H1 (cell line): ENCODE measurements at regions not wholly inside any gene's neighbourhood (a gene's known extent, or its start where the extent isn't known, plus 50 kb on each side); places are given as distances from the start of the nearest gene placed in this dataset.

ENCODE experiments used
- BCL11A ChIP-seq, 2 experiments: IDR thresholded peaks; one replicate each; pipeline ENCODE4 v1.6.1; 2011; ENCODE audit warnings: low read depth in 2 of 2, low read length in 2 of 2, mild to moderate bottlenecking in 2 of 2
- BRCA1 ChIP-seq: IDR thresholded peaks from 2 replicates; pipeline ENCODE4 v1.6.1; 2012; ENCODE audit warnings: low read depth, low read length, improper control_type of control experiment
- CEBPB ChIP-seq: IDR thresholded peaks from 2 replicates; pipeline ENCODE4 v1.6.1; 2012; ENCODE audit warnings: low read depth, low read length
- CHD7 ChIP-seq: fragments of 300-600 bp; sonication (generic); IDR thresholded peaks from 2 replicates; pipeline ENCODE4 v1.7.1; 2012; ENCODE audit warnings: low read length, moderate library complexity, mild to moderate bottlenecking, inconsistent platforms; ENCODE audit not compliant: insufficient replicate concordance
- CREB1 ChIP-seq: IDR thresholded peaks from 2 replicates; pipeline ENCODE4 v1.6.1; 2012; ENCODE audit warnings: inconsistent platforms
- GTF2F1 ChIP-seq: IDR thresholded peaks from 2 replicates; pipeline ENCODE4 v1.6.1; 2012; ENCODE audit warnings: low read depth, low read length, improper control_type of control experiment, borderline replicate concordance
- RXRA ChIP-seq: IDR thresholded peaks from 2 replicates; pipeline ENCODE4 v1.6.1; 2011; ENCODE audit warnings: low read depth, mild to moderate bottlenecking, low read length, moderate library complexity; ENCODE audit not compliant: insufficient read depth
- SAP30 ChIP-seq: fragments of 300-600 bp; sonication (generic); IDR thresholded peaks from 2 replicates; pipeline ENCODE4 v1.7.1; 2012; ENCODE audit warnings: low read length, moderate library complexity, mild to moderate bottlenecking, inconsistent platforms; ENCODE audit not compliant: insufficient read depth, insufficient replicate concordance
- SIRT6 ChIP-seq: IDR thresholded peaks from one replicate; pipeline ENCODE4 v1.7.1; 2012; ENCODE audit warnings: low read length, inconsistent platforms
- SUZ12 ChIP-seq: fragments of 200-600 bp; sonication (generic); IDR thresholded peaks from 2 replicates; pipeline ENCODE4 v1.6.1; 2012; ENCODE audit warnings: mild to moderate bottlenecking, inconsistent platforms, low read length, moderate library complexity, mixed read lengths
- TEAD4 ChIP-seq: IDR thresholded peaks from 2 replicates; pipeline ENCODE4 v1.6.1; 2012; ENCODE audit warnings: low read depth, low read length, inconsistent platforms, mixed read lengths
- ZNF274 ChIP-seq: IDR thresholded peaks from 2 replicates; pipeline ENCODE4 v1.7.0; 2012; ENCODE audit warnings: low read length, borderline replicate concordance; ENCODE audit errors: extremely low read depth
- TF ChIP-seq, protein P1 (sequence below): IDR thresholded peaks from 2 replicates; pipeline ENCODE4 v1.6.1; 2012; ENCODE audit warnings: inconsistent platforms

GRCh38 chr7:159250471-159250870, 105.8 kb upstream of the VIPR2 start (continued):
- TF ChIP-seq CHD7 = no peak
- TF ChIP-seq CEBPB = no peak
- no peak for TF ChIP-seq CREB1
- TF ChIP-seq BRCA1 = no peak
- TF ChIP-seq SIRT6 = no peak
- no peak for TF ChIP-seq SUZ12
- no peak for TF ChIP-seq BCL11A (IDR thresholded peaks at IDR 0.05; ENCODE audit: low read depth in 2 of 2, low read length in 2 of 2)
- no peak for TF ChIP-seq TEAD4
- TF ChIP-seq RXRA = no peak
- TF ChIP-seq GTF2F1 = no peak
- TF ChIP-seq, protein P1, sequence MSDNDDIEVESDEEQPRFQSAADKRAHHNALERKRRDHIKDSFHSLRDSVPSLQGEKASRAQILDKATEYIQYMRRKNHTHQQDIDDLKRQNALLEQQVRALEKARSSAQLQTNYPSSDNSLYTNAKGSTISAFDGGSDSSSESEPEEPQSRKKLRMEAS = no peak
- no peak for TF ChIP-seq SAP30
- TF ChIP-seq ZNF274 = no peak
